Activated CD4-positive, alpha-beta T cell treated with anti-CD3 and anti-CD28 coated beads, Interleukin-10, Interleukin-2, amounts not matched to agents 100 ng/mL and 50 ng/mL, durations not matched to agents 16 hours and 8 hours (primary cell): ENCODE measurements at regions not wholly inside any gene's neighbourhood (a gene's known extent, or its start where the extent isn't known, plus 50 kb on each side); places are given as distances from the start of the nearest gene placed in this dataset.
"Not testable (repeated sequence)": the region's sequence is repeated elsewhere in the genome, so short reads cannot be mapped to it uniquely, and the experiment has no call there.

Experiments used
- DNase-seq: peaks from one replicate; pipeline ENCODE4 v3.0.0-alpha.2; 2020

- no peak for DNase-seq
These were observed 479.2 kb downstream of the QKI start for GRCh38 chr6:163893609-163894189.

- no peak for DNase-seq
These were observed 478.5 kb downstream of the QKI start for GRCh38 chr6:163892824-163893561.

- DNase-seq: no peak
These were observed 475.5 kb downstream of the QKI start for GRCh38 chr6:163889904-163890514.

- no peak for DNase-seq
These were observed 473.7 kb downstream of the QKI start for GRCh38 chr6:163888030-163888819.

GRCh38 chr6:163886428-163886827 lies 471.9 kb downstream of the QKI start:
- no peak for DNase-seq

GRCh38 chr6:163883984-163884383 lies 469.5 kb downstream of the QKI start:
- DNase-seq: no peak

- no peak for DNase-seq
These were observed 464.2 kb downstream of the QKI start for GRCh38 chr6:163878698-163879097.

GRCh38 chr6:163877877-163878639 lies 463.5 kb downstream of the QKI start:
- DNase-seq: no peak

- no peak for DNase-seq
These were observed 461.9 kb downstream of the QKI start for GRCh38 chr6:163876391-163876790.

GRCh38 chr6:163874784-163875183 lies 460.3 kb downstream of the QKI start:
- DNase-seq: no peak

- DNase-seq: no peak
These were observed 457.8 kb downstream of the QKI start for GRCh38 chr6:163872335-163872734.

- DNase-seq: no peak
These were observed 457.1 kb downstream of the QKI start for GRCh38 chr6:163871616-163872015.

- no peak for DNase-seq
These were observed 453.2 kb downstream of the QKI start for GRCh38 chr6:163867518-163868292.

GRCh38 chr6:163866192-163866591 lies 451.7 kb downstream of the QKI start:
- no peak for DNase-seq

GRCh38 chr6:163863565-163863964 lies 449.0 kb downstream of the QKI start:
- DNase-seq: no peak

GRCh38 chr6:163862701-163863100 lies 448.2 kb downstream of the QKI start:
- no peak for DNase-seq

GRCh38 chr6:163861627-163862026 lies 447.1 kb downstream of the QKI start:
- no peak for DNase-seq

GRCh38 chr6:163860287-163861081 lies 446.0 kb downstream of the QKI start:
- no peak for DNase-seq

GRCh38 chr6:163858870-163859269 lies 444.4 kb downstream of the QKI start:
- DNase-seq: not testable (repeated sequence)

- no peak for DNase-seq
These were observed 442.9 kb downstream of the QKI start for GRCh38 chr6:163857421-163857820.

GRCh38 chr6:163850874-163851273 lies 436.4 kb downstream of the QKI start:
- DNase-seq: no peak
